Neutrophil (primary cell): ENCODE measurements at regions not wholly inside any gene's neighbourhood (a gene's known extent, or its start where the extent isn't known, plus 50 kb on each side); places are given as distances from the start of the nearest gene placed in this dataset.

ENCODE experiments used
- H3K27ac ChIP-seq: fragments of 200-600 bp; sonication (generic); 2 replicates; pipeline ENCODE4 v1.5.1; 2016; ENCODE audit warnings: mild to moderate bottlenecking, moderate library complexity
- H3K27me3 ChIP-seq: fragments of 200-600 bp; sonication (generic); 2 replicates; pipeline ENCODE4 v1.6.0; 2016; ENCODE audit warnings: mild to moderate bottlenecking
- H3K36me3 ChIP-seq: fragments of 200-600 bp; sonication (generic); 2 replicates; pipeline ENCODE4 v1.5.1; 2017
- H3K4me1 ChIP-seq, 2 experiments: fragments of 200-600 bp in 1 of 2; sonication (generic) in 1 of 2; 1 replicate in 1 of 2; 2 replicates in 1 of 2; pipeline versions ENCODE4 v1.5.1 to v1.6.1; 2013 to 2016; ENCODE audit warnings: low read depth in 1 of 2, low read length in 1 of 2, mild to moderate bottlenecking in 1 of 2, moderate library complexity in 1 of 2; ENCODE audit not compliant: control insufficient read depth in 1 of 2, insufficient read depth in 1 of 2
- H3K4me3 ChIP-seq, 2 experiments: fragments of 200-600 bp in 1 of 2; sonication (generic) in 1 of 2; 1 replicate in 1 of 2; 2 replicates in 1 of 2; pipeline ENCODE4 v1.5.1; 2013 to 2016; ENCODE audit warnings: low read depth in 1 of 2, low read length in 1 of 2, mild to moderate bottlenecking in 1 of 2, moderate library complexity in 1 of 2
- H3K9me3 ChIP-seq: fragments of 200-600 bp; sonication (generic); 2 replicates; pipeline ENCODE4 v1.5.1; 2016
- CTCF ChIP-seq: fragments of 200-600 bp; sonication (generic); IDR thresholded peaks from 2 replicates; pipeline ENCODE4 v1.5.1; 2016; ENCODE audit warnings: antibody characterized with exemption

- Histone ChIP-seq H3K36me3 (no peaks in the 10 kb centered on the region), H3K4me1 (no peaks in the 10 kb centered on the region), H3K4me3 (no peak overlapping the region), H3K9me3 (no peaks in the 10 kb centered on the region), H3K27me3 (peaks cover 75% of the 10 kb centered on the region), H3K27ac (no peak overlapping the region)
- TF ChIP-seq CTCF: no peak
These were observed 100.5 kb upstream of the ZBTB40 start for GRCh38 chr1:22350924-22351767.

GRCh38 chr1:22351768-22352080 lies 99.9 kb upstream of the ZBTB40 start:
- H3K9me3 ChIP-seq: no peaks in the 10 kb centered on the region
- no peak overlapping the region for H3K27ac ChIP-seq
- TF ChIP-seq CTCF: no peak
- H3K27me3 ChIP-seq: peaks cover 75% of the 10 kb centered on the region
- no peaks in the 10 kb centered on the region for H3K4me1 ChIP-seq
- no peaks in the 10 kb centered on the region for H3K36me3 ChIP-seq
- no peak overlapping the region for H3K4me3 ChIP-seq

GRCh38 chr1:22352355-22352754 lies 99.3 kb upstream of the ZBTB40 start:
- H3K36me3 ChIP-seq: no peaks in the 10 kb centered on the region
- no peak overlapping the region for H3K4me3 ChIP-seq
- peaks cover 73% of the 10 kb centered on the region for H3K27me3 ChIP-seq
- H3K4me1 ChIP-seq: no peaks in the 10 kb centered on the region
- H3K27ac ChIP-seq: no peak overlapping the region
- no peaks in the 10 kb centered on the region for H3K9me3 ChIP-seq
- TF ChIP-seq CTCF: no peak

GRCh38 chr1:22352896-22353295 lies 98.8 kb upstream of the ZBTB40 start:
- no peak overlapping the region for H3K27ac ChIP-seq

GRCh38 chr1:22359427-22359826 lies 92.2 kb upstream of the ZBTB40 start:
- H3K4me1 ChIP-seq: no peaks in the 10 kb centered on the region
- H3K36me3 ChIP-seq: no peaks in the 10 kb centered on the region
- H3K9me3 ChIP-seq: no peaks in the 10 kb centered on the region
- H3K4me3 ChIP-seq: no peak overlapping the region
- no peak overlapping the region for H3K27ac ChIP-seq
- peaks cover 18% of the 10 kb centered on the region for H3K27me3 ChIP-seq
- TF ChIP-seq CTCF: no peak

More at GRCh38 chr1:22352896-22353295, 98.8 kb upstream of the ZBTB40 start:
- no peak for TF ChIP-seq CTCF
- no peaks in the 10 kb centered on the region for H3K4me1 ChIP-seq
- no peak overlapping the region for H3K4me3 ChIP-seq
- peaks cover 69% of the 10 kb centered on the region for H3K27me3 ChIP-seq
- H3K9me3 ChIP-seq: no peaks in the 10 kb centered on the region
- H3K36me3 ChIP-seq: no peaks in the 10 kb centered on the region
